OCI-LY3 (cell line): ENCODE measurements at regions not wholly inside any gene's neighbourhood (a gene's known extent, or its start where the extent isn't known, plus 50 kb on each side); places are given as distances from the start of the nearest gene placed in this dataset.

Experiments used
- EZH2phosphoT487 ChIP-seq: fragments of 200-600 bp; shearing (Covaris generic); IDR thresholded peaks from 2 replicates; pipeline ENCODE4 v1.6.1; 2018; ENCODE audit warnings: antibody characterized with exemption, mixed run types, low read depth
- TF ChIP-seq, protein P1 (sequence below): fragments of 200-600, 300-600 bp; sonication (generic); IDR thresholded peaks from 2 replicates; pipeline ENCODE4 v1.5.1; 2014; ENCODE audit warnings: antibody characterized with exemption, low read length, low read depth

GRCh38 chr7:47039904-47040303 lies 542.0 kb downstream of the TNS3 start:
- TF ChIP-seq, protein P1, sequence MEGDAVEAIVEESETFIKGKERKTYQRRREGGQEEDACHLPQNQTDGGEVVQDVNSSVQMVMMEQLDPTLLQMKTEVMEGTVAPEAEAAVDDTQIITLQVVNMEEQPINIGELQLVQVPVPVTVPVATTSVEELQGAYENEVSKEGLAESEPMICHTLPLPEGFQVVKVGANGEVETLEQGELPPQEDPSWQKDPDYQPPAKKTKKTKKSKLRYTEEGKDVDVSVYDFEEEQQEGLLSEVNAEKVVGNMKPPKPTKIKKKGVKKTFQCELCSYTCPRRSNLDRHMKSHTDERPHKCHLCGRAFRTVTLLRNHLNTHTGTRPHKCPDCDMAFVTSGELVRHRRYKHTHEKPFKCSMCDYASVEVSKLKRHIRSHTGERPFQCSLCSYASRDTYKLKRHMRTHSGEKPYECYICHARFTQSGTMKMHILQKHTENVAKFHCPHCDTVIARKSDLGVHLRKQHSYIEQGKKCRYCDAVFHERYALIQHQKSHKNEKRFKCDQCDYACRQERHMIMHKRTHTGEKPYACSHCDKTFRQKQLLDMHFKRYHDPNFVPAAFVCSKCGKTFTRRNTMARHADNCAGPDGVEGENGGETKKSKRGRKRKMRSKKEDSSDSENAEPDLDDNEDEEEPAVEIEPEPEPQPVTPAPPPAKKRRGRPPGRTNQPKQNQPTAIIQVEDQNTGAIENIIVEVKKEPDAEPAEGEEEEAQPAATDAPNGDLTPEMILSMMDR: no peak
- TF ChIP-seq EZH2phosphoT487: no peak
